ENCODE measurements at regions not wholly inside any gene's neighbourhood (a gene's known extent, or its start where the extent isn't known, plus 50 kb on each side); places are given as distances from the start of the nearest gene placed in this dataset.

GRCh38 chr1:181992072-181992471 lies 69.4 kb downstream of the ZNF648 start:
- H3K79me2 ChIP-seq (ENCODE audit: control insufficient read depth, insufficient read depth, low read length, poor library complexity) = no peaks in the 10 kb centered on the region
- no peaks in the 10 kb centered on the region for H3K27me3 ChIP-seq (ENCODE audit: insufficient read depth, low read length)
- no peak overlapping the region for H3K4me2 ChIP-seq (ENCODE audit: low read length)
- H3K36me3 ChIP-seq (ENCODE audit: control insufficient read depth in 1 of 2, insufficient read depth in 2 of 2, low read length in 2 of 2) = no peaks in the 10 kb centered on the region
- DNase-seq = no peak
- H3K4me1 ChIP-seq (ENCODE audit: control insufficient read depth in 1 of 2, insufficient read depth in 2 of 2, low read length in 2 of 2) = no peaks in the 10 kb centered on the region
- H2BK5ac ChIP-seq (ENCODE audit: low read depth, low read length, poor library complexity) = no peak overlapping the region
- H2BK12ac ChIP-seq (ENCODE audit: low read length) = no peak overlapping the region
- WGBS (ENCODE audit: extremely low coverage, insufficient coverage, insufficient read length) = no CpG with 5 or more reads among the region's 1 CpG
- no peak overlapping the region for H2AFZ ChIP-seq (ENCODE audit: insufficient read depth, low read length, poor library complexity)
- H3K23ac ChIP-seq (ENCODE audit: low read length) = no peak overlapping the region
- H3K4ac ChIP-seq (ENCODE audit: low read depth, low read length) = no peak overlapping the region
- no peak overlapping the region for H4K12ac ChIP-seq (ENCODE audit: low read depth, low read length)
- H3K79me1 ChIP-seq (ENCODE audit: low read length) = no peaks in the 10 kb centered on the region
- H4K91ac ChIP-seq (ENCODE audit: low read depth, low read length) = no peak overlapping the region
- H3K27ac ChIP-seq (ENCODE audit: low read depth, low read length) = no peak overlapping the region
- no peak overlapping the region for H2BK120ac ChIP-seq (ENCODE audit: insufficient read depth, low read length, poor library complexity)
- H3K14ac ChIP-seq (ENCODE audit: low read length) = no peak overlapping the region
- no peak overlapping the region for H3K9ac ChIP-seq (ENCODE audit: low read length)
- H2AK5ac ChIP-seq (ENCODE audit: low read length) = no peak overlapping the region
- H3K4me3 ChIP-seq (ENCODE audit: low read depth, low read length) = no peak overlapping the region
- no peak overlapping the region for H3K18ac ChIP-seq (ENCODE audit: low read length)
- H4K8ac ChIP-seq (ENCODE audit: low read depth, low read length) = no peak overlapping the region
- H3K9me3 ChIP-seq (ENCODE audit: insufficient read depth, low read depth, low read length) = no peaks in the 10 kb centered on the region

DNA sequence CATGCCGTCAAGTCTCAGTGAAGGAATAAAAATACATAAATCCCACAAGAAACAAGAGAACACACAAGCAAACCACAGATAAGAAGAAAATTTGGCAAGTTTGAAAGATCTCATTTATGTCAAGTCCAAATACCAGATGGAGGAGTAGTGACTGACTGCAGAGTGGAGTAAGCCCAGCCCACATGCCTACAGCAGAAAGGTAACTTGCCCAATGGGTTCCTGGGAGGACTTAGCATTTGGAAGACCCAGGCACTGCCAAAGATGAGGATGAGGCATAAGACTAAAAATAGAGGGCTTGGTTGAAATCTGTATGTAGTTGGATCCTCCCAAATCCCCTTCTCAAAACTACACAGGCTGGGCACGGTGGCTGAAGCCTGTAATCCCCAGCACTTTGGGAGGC lies 70.8 kb downstream of the ZNF648 start:
- Histone ChIP-seq H3K4me2 (ENCODE audit: low read length) (no peak overlapping the region), H4K8ac (ENCODE audit: low read depth, low read length) (no peak overlapping the region), H3K9me3 (ENCODE audit: insufficient read depth, low read depth, low read length) (no peaks in the 10 kb centered on the region), H3K23ac (ENCODE audit: low read length) (no peak overlapping the region), H3K14ac (ENCODE audit: low read length) (no peak overlapping the region), H3K4me1 (ENCODE audit: control insufficient read depth in 1 of 2, insufficient read depth in 2 of 2, low read length in 2 of 2) (no peaks in the 10 kb centered on the region), H2BK120ac (ENCODE audit: insufficient read depth, low read length, poor library complexity) (no peak overlapping the region), H2AFZ (ENCODE audit: insufficient read depth, low read length, poor library complexity) (no peak overlapping the region), H3K9ac (ENCODE audit: low read length) (no peak overlapping the region), H3K4ac (ENCODE audit: low read depth, low read length) (no peak overlapping the region), H3K18ac (ENCODE audit: low read length) (no peak overlapping the region), H3K4me3 (ENCODE audit: low read depth, low read length) (no peak overlapping the region), H3K27ac (ENCODE audit: low read depth, low read length) (no peak overlapping the region), H3K27me3 (ENCODE audit: insufficient read depth, low read length) (no peaks in the 10 kb centered on the region), H2BK5ac (ENCODE audit: low read depth, low read length, poor library complexity) (no peak overlapping the region), H4K12ac (ENCODE audit: low read depth, low read length) (no peak overlapping the region), H3K79me2 (ENCODE audit: control insufficient read depth, insufficient read depth, low read length, poor library complexity) (no peaks in the 10 kb centered on the region), H3K79me1 (ENCODE audit: low read length) (no peaks in the 10 kb centered on the region), H2BK12ac (ENCODE audit: low read length) (no peak overlapping the region), H4K91ac (ENCODE audit: low read depth, low read length) (no peak overlapping the region), H2AK5ac (ENCODE audit: low read length) (no peak overlapping the region), H3K36me3 (ENCODE audit: control insufficient read depth in 1 of 2, insufficient read depth in 2 of 2, low read length in 2 of 2) (no peaks in the 10 kb centered on the region)
- WGBS (ENCODE audit: extremely low coverage, insufficient coverage, insufficient read length) = no CpG with 5 or more reads among the region's 2 CpGs
- no peak for DNase-seq

GRCh38 chr1:181989261-181989920 lies 72.1 kb downstream of the ZNF648 start:
- DNase-seq = no peak
- Histone ChIP-seq H3K27ac (ENCODE audit: low read depth, low read length) (no peak overlapping the region), H2BK120ac (ENCODE audit: insufficient read depth, low read length, poor library complexity) (no peak overlapping the region), H3K9me3 (ENCODE audit: insufficient read depth, low read depth, low read length) (no peaks in the 10 kb centered on the region), H4K12ac (ENCODE audit: low read depth, low read length) (no peak overlapping the region), H3K4ac (ENCODE audit: low read depth, low read length) (no peak overlapping the region), H4K8ac (ENCODE audit: low read depth, low read length) (no peak overlapping the region), H3K18ac (ENCODE audit: low read length) (no peak overlapping the region), H3K4me3 (ENCODE audit: low read depth, low read length) (no peak overlapping the region), H3K79me2 (ENCODE audit: control insufficient read depth, insufficient read depth, low read length, poor library complexity) (no peaks in the 10 kb centered on the region), H2AFZ (ENCODE audit: insufficient read depth, low read length, poor library complexity) (no peak overlapping the region), H3K4me2 (ENCODE audit: low read length) (no peak overlapping the region), H2BK12ac (ENCODE audit: low read length) (no peak overlapping the region), H4K91ac (ENCODE audit: low read depth, low read length) (no peak overlapping the region), H3K4me1 (ENCODE audit: control insufficient read depth in 1 of 2, insufficient read depth in 2 of 2, low read length in 2 of 2) (no peaks in the 10 kb centered on the region), H2BK5ac (ENCODE audit: low read depth, low read length, poor library complexity) (no peak overlapping the region), H3K14ac (ENCODE audit: low read length) (no peak overlapping the region), H3K79me1 (ENCODE audit: low read length) (no peaks in the 10 kb centered on the region), H2AK5ac (ENCODE audit: low read length) (no peak overlapping the region), H3K23ac (ENCODE audit: low read length) (no peak overlapping the region), H3K27me3 (ENCODE audit: insufficient read depth, low read length) (no peaks in the 10 kb centered on the region), H3K9ac (ENCODE audit: low read length) (no peak overlapping the region), H3K36me3 (ENCODE audit: control insufficient read depth in 1 of 2, insufficient read depth in 2 of 2, low read length in 2 of 2) (no peaks in the 10 kb centered on the region)
- WGBS (ENCODE audit: extremely low coverage, insufficient coverage, insufficient read length) = 100% methylated on average over 1 of the region's 2 CpGs

DNA sequence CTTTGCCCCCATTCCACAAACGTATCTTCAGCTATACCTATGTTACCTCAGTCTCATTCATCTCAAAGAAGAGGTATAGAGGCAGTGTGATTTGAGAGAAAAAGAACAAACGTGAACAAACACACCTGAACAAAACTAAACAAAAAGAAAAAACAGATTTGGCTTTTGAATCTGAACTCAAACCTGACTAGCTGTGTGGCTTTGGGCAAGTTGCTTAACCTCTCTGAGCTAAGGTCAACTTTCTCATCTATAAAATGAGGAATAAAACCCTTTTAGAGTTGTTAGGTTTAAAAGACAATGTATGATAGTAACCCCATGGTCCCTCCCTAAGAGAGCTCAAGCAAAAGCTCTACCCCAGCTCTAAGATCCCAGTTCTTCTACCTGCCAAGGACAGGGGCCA lies 73.5 kb downstream of the ZNF648 start:
- H4K12ac ChIP-seq (ENCODE audit: low read depth, low read length) = no peak overlapping the region
- no CpG with 5 or more reads among the region's 2 CpGs for WGBS (ENCODE audit: extremely low coverage, insufficient coverage, insufficient read length)
- H3K79me2 ChIP-seq (ENCODE audit: control insufficient read depth, insufficient read depth, low read length, poor library complexity) = no peaks in the 10 kb centered on the region
- no peak overlapping the region for H3K18ac ChIP-seq (ENCODE audit: low read length)
- no peak overlapping the region for H3K27ac ChIP-seq (ENCODE audit: low read depth, low read length)
- no peak overlapping the region for H3K4me2 ChIP-seq (ENCODE audit: low read length)
- H3K36me3 ChIP-seq (ENCODE audit: control insufficient read depth in 1 of 2, insufficient read depth in 2 of 2, low read length in 2 of 2) = no peaks in the 10 kb centered on the region
- no peak overlapping the region for H3K9ac ChIP-seq (ENCODE audit: low read length)
- no peaks in the 10 kb centered on the region for H3K27me3 ChIP-seq (ENCODE audit: insufficient read depth, low read length)
- H2BK120ac ChIP-seq (ENCODE audit: insufficient read depth, low read length, poor library complexity) = no peak overlapping the region
- H3K79me1 ChIP-seq (ENCODE audit: low read length) = no peaks in the 10 kb centered on the region
- no peak for DNase-seq
- no peak overlapping the region for H2AFZ ChIP-seq (ENCODE audit: insufficient read depth, low read length, poor library complexity)
- no peaks in the 10 kb centered on the region for H3K9me3 ChIP-seq (ENCODE audit: insufficient read depth, low read depth, low read length)
- no peak overlapping the region for H3K23ac ChIP-seq (ENCODE audit: low read length)
- no peaks in the 10 kb centered on the region for H3K4me1 ChIP-seq (ENCODE audit: control insufficient read depth in 1 of 2, insufficient read depth in 2 of 2, low read length in 2 of 2)
- H4K8ac ChIP-seq (ENCODE audit: low read depth, low read length) = no peak overlapping the region
- no peak overlapping the region for H3K4me3 ChIP-seq (ENCODE audit: low read depth, low read length)
- H2BK5ac ChIP-seq (ENCODE audit: low read depth, low read length, poor library complexity) = no peak overlapping the region
- no peak overlapping the region for H4K91ac ChIP-seq (ENCODE audit: low read depth, low read length)
- H2AK5ac ChIP-seq (ENCODE audit: low read length) = no peak overlapping the region
- H3K14ac ChIP-seq (ENCODE audit: low read length) = no peak overlapping the region
- H3K4ac ChIP-seq (ENCODE audit: low read depth, low read length) = no peak overlapping the region
- no peak overlapping the region for H2BK12ac ChIP-seq (ENCODE audit: low read length)

Data from trophoblast cell (in vitro differentiated cells and primary cell).